PC-3 (cell line): ENCODE measurements at regions not wholly inside any gene's neighbourhood (a gene's known extent, or its start where the extent isn't known, plus 50 kb on each side); places are given as distances from the start of the nearest gene placed in this dataset.

ENCODE experiments used
- ATAC-seq: fragments of 200-7000 bp; cut with Tn5 transposase; 2 replicates; pipeline ENCODE4 v1.9.1; 2020; ENCODE audit warnings: mild to moderate bottlenecking, moderate library complexity
- BruUV-seq: library from RNA; stranded (reverse); fragments of 400-500 nt; replicated peaks from 2 replicates; lab custom pipeline; 2021; lab: Mats Ljungman, UMichigan
- CTCF ChIA-PET: fragments of 300-600 bp; sonication (Branson Sonifier 250); formaldehyde crosslinking; loops from one replicate; lab custom pipeline; 2022; ENCODE audit warnings: antibody characterized with exemption; lab: Charles Lee
- POLR2A ChIA-PET: fragments of 300-600 bp; sonication (Branson Sonifier 250); formaldehyde crosslinking; loops from one replicate; lab custom pipeline; 2022; ENCODE audit warnings: antibody characterized with exemption; ENCODE audit not compliant: unreplicated experiment; lab: Charles Lee
- DNase-seq: peaks from one replicate; pipeline ENCODE4 v3.0.0-alpha.2; 2015
- H2AFZ ChIP-seq: fragments of 300-600 bp; sonication (generic); 2 replicates; pipeline ENCODE4 v1.6.0; 2016; ENCODE audit warnings: antibody characterized with exemption, low read length
- H3F3A ChIP-seq: fragments of 300-600 bp; sonication (generic); one replicate; pipeline ENCODE4 v1.6.0; 2017; ENCODE audit warnings: antibody characterized with exemption, low read length, control low read depth, mild to moderate bottlenecking; ENCODE audit not compliant: unreplicated experiment
- H3K27ac ChIP-seq: fragments of 300-600 bp; sonication (generic); 2 replicates; pipeline ENCODE4 v1.5.1; 2016; ENCODE audit warnings: mild to moderate bottlenecking, low read length
- H3K27me3 ChIP-seq: fragments of 300-600 bp; sonication (generic); 2 replicates; pipeline ENCODE4 v1.6.1; 2016; ENCODE audit warnings: low read length, mixed read lengths
- H3K36me3 ChIP-seq: fragments of 300-600 bp; sonication (generic); 2 replicates; pipeline ENCODE4 v1.6.1; 2016; ENCODE audit warnings: low read depth, mixed run types, low read length, mixed read lengths
- H3K4me1 ChIP-seq: fragments of 300-600 bp; sonication (generic); 2 replicates; pipeline ENCODE4 v1.5.1; 2016; ENCODE audit warnings: low read length; ENCODE audit not compliant: insufficient read depth
- H3K4me2 ChIP-seq: fragments of 300-600 bp; sonication (generic); 2 replicates; pipeline ENCODE4 v1.6.0; 2016; ENCODE audit warnings: low read length
- H3K4me3 ChIP-seq: fragments of 300-600 bp; sonication (generic); 2 replicates; pipeline ENCODE4 v1.5.1; 2016; ENCODE audit warnings: mild to moderate bottlenecking, low read length, mixed read lengths
- H3K79me2 ChIP-seq: fragments of 300-600 bp; sonication (generic); 2 replicates; pipeline ENCODE4 v1.6.1; 2017; ENCODE audit warnings: low read length, mixed read lengths
- H3K9ac ChIP-seq: fragments of 300-600 bp; sonication (generic); 2 replicates; pipeline ENCODE4 v1.6.0; 2016; ENCODE audit warnings: mild to moderate bottlenecking, low read length
- H3K9me2 ChIP-seq: fragments of 300-600 bp; sonication (generic); replicated peaks from 2 replicates; pipeline ENCODE4 v1.6.1; 2016; ENCODE audit warnings: mixed run types, low read length, mixed read lengths
- H3K9me3 ChIP-seq: fragments of 300-600 bp; sonication (generic); 2 replicates; pipeline ENCODE4 v1.6.1; 2016; ENCODE audit warnings: low read length, mixed read lengths
- H4K20me1 ChIP-seq: fragments of 300-600 bp; sonication (generic); 2 replicates; pipeline ENCODE4 v1.6.1; 2016; ENCODE audit warnings: low read length, mixed read lengths
- EZH2 ChIP-seq: fragments of 300-600 bp; sonication (generic); IDR thresholded peaks from one replicate; pipeline ENCODE4 v1.6.1; 2017; ENCODE audit warnings: antibody characterized with exemption, mild to moderate bottlenecking, low read length; ENCODE audit not compliant: unreplicated experiment
- EZH2phosphoT487 ChIP-seq: fragments of 300-600 bp; sonication (generic); IDR thresholded peaks from 2 replicates; pipeline ENCODE4 v1.6.1; 2018; ENCODE audit warnings: mild to moderate bottlenecking, antibody characterized with exemption, low read length, borderline replicate concordance
- intact Hi-C: fragments of 100-400 bp; cut with micrococcal nuclease; formaldehyde crosslinking; loops from 2 replicates; pipeline ENCODE4 v1.9.0; 2023
- TF ChIP-seq, protein P1 (sequence below): fragments of 300-600 bp; sonication (generic); conservative IDR thresholded peaks from 2 replicates; pipeline ENCODE4 v1.5.1; 2017; ENCODE audit warnings: antibody characterized with exemption, low read depth, mild to moderate bottlenecking, low read length

DNA sequence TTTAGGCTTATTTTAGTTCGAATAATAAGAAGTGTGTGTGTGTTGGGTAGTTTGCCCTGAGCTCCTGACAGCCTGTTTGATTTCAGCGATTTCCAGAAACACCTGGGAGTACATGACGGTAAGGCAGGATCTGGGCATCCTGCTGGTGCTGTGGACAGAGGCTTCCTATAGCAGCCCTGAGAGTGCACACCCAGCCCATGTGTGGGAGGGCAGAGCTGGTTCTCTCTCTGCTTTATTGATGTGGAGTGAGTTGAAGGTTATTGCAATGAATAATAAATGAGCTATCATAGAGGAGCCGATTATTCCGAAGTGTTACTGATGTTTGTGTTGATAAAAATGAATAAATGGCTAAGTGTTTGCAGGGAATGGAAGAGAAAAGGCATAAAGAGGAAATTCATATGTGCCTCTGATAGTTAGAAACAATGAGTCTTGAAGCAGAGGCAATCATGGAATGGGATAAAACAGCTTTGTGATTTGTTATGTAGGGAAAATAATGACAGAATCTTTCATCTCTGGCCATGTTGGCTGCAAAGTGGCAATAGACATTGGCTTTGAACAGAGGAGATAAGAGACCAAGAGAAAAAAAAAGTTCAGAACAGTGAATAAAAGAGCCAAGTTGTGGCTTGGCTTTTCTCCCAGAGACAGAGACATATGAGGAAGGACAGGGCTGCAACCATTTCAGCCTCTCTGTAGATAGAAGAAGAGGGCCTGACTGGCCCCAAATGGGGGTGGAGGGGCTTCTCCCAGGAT, 166.2 kb upstream of the CHD6 start:
- H3F3A ChIP-seq: no peaks in the 10 kb centered on the region
- no TSS peak for BruUV-seq
- DNase-seq: no peak
- H3K4me3 ChIP-seq: no peak overlapping the region
- ChIA-PET POLR2A (no interaction called here), CTCF (no interaction called here)
- no peak overlapping the region for H3K27ac ChIP-seq
- no peak overlapping the region for H3K9ac ChIP-seq
- no peak overlapping the region for H2AFZ ChIP-seq
- intact Hi-C loops: no loop called here
- H3K9me2 ChIP-seq: no peaks in the 10 kb centered on the region
- H3K4me1 ChIP-seq: no peaks in the 10 kb centered on the region
- no peaks in the 10 kb centered on the region for H3K27me3 ChIP-seq
- no peak for TF ChIP-seq EZH2phosphoT487
- no peak for TF ChIP-seq EZH2
- TF ChIP-seq, protein P1, sequence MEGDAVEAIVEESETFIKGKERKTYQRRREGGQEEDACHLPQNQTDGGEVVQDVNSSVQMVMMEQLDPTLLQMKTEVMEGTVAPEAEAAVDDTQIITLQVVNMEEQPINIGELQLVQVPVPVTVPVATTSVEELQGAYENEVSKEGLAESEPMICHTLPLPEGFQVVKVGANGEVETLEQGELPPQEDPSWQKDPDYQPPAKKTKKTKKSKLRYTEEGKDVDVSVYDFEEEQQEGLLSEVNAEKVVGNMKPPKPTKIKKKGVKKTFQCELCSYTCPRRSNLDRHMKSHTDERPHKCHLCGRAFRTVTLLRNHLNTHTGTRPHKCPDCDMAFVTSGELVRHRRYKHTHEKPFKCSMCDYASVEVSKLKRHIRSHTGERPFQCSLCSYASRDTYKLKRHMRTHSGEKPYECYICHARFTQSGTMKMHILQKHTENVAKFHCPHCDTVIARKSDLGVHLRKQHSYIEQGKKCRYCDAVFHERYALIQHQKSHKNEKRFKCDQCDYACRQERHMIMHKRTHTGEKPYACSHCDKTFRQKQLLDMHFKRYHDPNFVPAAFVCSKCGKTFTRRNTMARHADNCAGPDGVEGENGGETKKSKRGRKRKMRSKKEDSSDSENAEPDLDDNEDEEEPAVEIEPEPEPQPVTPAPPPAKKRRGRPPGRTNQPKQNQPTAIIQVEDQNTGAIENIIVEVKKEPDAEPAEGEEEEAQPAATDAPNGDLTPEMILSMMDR: no peak
- ATAC-seq: no peak
- no peaks in the 10 kb centered on the region for H4K20me1 ChIP-seq
- 0 out of 2 replicates have a peak, but pooled peaks cover 3% of the 10 kb centered on the region for H3K9me3 ChIP-seq
- no peak overlapping the region for H3K4me2 ChIP-seq
- no peaks in the 10 kb centered on the region for H3K79me2 ChIP-seq
- no peaks in the 10 kb centered on the region for H3K36me3 ChIP-seq

DNA sequence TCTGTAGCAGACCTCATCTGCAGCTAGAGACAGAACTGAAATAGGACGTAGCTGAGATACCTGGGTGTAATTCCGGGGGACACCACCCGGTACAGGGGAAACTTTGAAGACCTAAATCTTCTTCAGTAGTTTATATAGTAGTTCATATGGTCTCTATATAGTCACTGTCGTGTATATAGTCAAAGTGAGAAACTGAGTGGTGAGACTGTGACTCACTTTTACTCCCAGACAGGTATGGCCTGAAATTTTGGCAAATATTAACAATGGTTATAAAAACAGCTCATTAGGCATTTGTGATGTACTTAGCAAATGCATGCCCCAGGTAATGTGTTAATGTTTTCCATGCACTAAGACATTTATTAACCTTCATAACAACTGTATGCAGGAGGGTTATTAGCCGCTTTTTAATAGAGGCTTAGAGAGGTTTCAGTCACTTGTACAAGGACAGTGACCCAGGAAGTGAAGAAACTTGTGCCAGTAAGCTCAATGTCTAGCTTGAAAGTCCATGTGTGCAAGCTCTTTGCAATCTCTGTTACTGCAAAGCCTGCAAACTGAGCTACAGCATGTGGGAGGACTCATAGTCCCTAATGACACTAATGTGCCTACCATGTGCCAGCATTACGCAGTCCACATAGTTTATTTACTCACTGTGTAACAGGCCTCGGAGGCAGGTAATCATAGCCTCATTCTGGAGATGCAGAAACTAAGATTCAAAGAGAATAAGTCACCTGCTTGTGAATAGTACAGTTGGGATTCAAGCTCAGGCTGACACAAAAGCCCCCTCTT, 165.4 kb upstream of the CHD6 start:
- CTCF ChIA-PET: no interaction called here
- Histone ChIP-seq H4K20me1 (no peaks in the 10 kb centered on the region), H3K4me2 (no peak overlapping the region), H3K9me3 (0 out of 2 replicates have a peak, but pooled peaks cover 3% of the 10 kb centered on the region), H3K27me3 (no peaks in the 10 kb centered on the region), H3K36me3 (no peaks in the 10 kb centered on the region), H3F3A (no peaks in the 10 kb centered on the region), H3K79me2 (no peaks in the 10 kb centered on the region), H3K27ac (no peak overlapping the region), H3K4me3 (no peak overlapping the region), H3K9me2 (no peaks in the 10 kb centered on the region), H3K9ac (no peak overlapping the region), H2AFZ (no peak overlapping the region), H3K4me1 (no peaks in the 10 kb centered on the region)
- BruUV-seq: no TSS peak
- ATAC-seq (no peak), DNase-seq (no peak)
- POLR2A ChIA-PET: no interaction called here
- intact Hi-C loops: no loop called here
- TF ChIP-seq, protein P1: no peak
- TF ChIP-seq EZH2: no peak
- no peak for TF ChIP-seq EZH2phosphoT487
